ENCODE measurements at regions not wholly inside any gene's neighbourhood (a gene's known extent, or its start where the extent isn't known, plus 50 kb on each side); places are given as distances from the start of the nearest gene placed in this dataset.

- H3K27me3 ChIP-seq, result no peaks in the 10 kb centered on the region
- no peaks in the 10 kb centered on the region for H3K9me3 ChIP-seq
- no peaks in the 10 kb centered on the region for H3K36me3 ChIP-seq
- no peak for TF ChIP-seq POLR2A (IDR thresholded peaks at IDR 0.05)
- intact Hi-C loops (cut with DNase I; ENCODE audit: low total_unique reads), result no loop called here
- no peaks in the 10 kb centered on the region for H3K4me1 ChIP-seq
- H3K27ac ChIP-seq, result no peak overlapping the region
- no peak for DNase-seq (ENCODE audit: low spot score in 2 of 2)
- no peak overlapping the region for H3K4me3 ChIP-seq
Measured at GRCh38 chr12:98437806-98438595, 77.4 kb upstream of the TMPO start.

- Histone ChIP-seq H3K36me3 (no peaks in the 10 kb centered on the region), H3K9me3 (no peaks in the 10 kb centered on the region), H3K4me3 (no peak overlapping the region), H3K4me1 (no peaks in the 10 kb centered on the region), H3K27ac (no peak overlapping the region), H3K27me3 (no peaks in the 10 kb centered on the region)
- no peak for DNase-seq (ENCODE audit: low spot score in 2 of 2)
- intact Hi-C loops (cut with DNase I; ENCODE audit: low total_unique reads), result no loop called here
- no peak for TF ChIP-seq CTCF (IDR thresholded peaks at IDR 0.05)
- TF ChIP-seq POLR2AphosphoS5 (IDR thresholded peaks at IDR 0.05), result no peak
Measured at GRCh38 chr12:98438656-98439230, 76.6 kb upstream of the TMPO start.

- no peaks in the 10 kb centered on the region for H3K36me3 ChIP-seq
- no peaks in the 10 kb centered on the region for H3K27me3 ChIP-seq
- H3K9me3 ChIP-seq, result no peaks in the 10 kb centered on the region
- peak overlapping the region in 1 of 2 donors; percentile 2 for H3K27ac ChIP-seq
- H3K4me1 ChIP-seq, result no peaks in the 10 kb centered on the region
- no peak overlapping the region for H3K4me3 ChIP-seq
- DNase-seq (ENCODE audit: low spot score in 2 of 2), result no peak
- no peak for TF ChIP-seq POLR2AphosphoS5 (IDR thresholded peaks at IDR 0.05)
- no peak for TF ChIP-seq CTCF (IDR thresholded peaks at IDR 0.05)
- no peak for TF ChIP-seq POLR2A (IDR thresholded peaks at IDR 0.05)
- intact Hi-C loops (cut with DNase I; ENCODE audit: low total_unique reads), result no loop called here
Measured at GRCh38 chr12:98439471-98439951, 75.9 kb upstream of the TMPO start.

- no peak for TF ChIP-seq POLR2A (IDR thresholded peaks at IDR 0.05)
- peak; percentile 26 to 69 (median 36) for TF ChIP-seq POLR2AphosphoS5 (IDR thresholded peaks at IDR 0.05)
- no peak for TF ChIP-seq CTCF (IDR thresholded peaks at IDR 0.05)
- peak in 1 of 2 donors; percentile 35 for DNase-seq (ENCODE audit: low spot score in 2 of 2)
- no peaks in the 10 kb centered on the region for H3K36me3 ChIP-seq
- peak overlapping the region in 1 of 2 donors; percentile 2 for H3K27ac ChIP-seq
- H3K4me3 ChIP-seq, result no peak overlapping the region
- no peaks in the 10 kb centered on the region for H3K4me1 ChIP-seq
- no peaks in the 10 kb centered on the region for H3K9me3 ChIP-seq
- H3K27me3 ChIP-seq, result no peaks in the 10 kb centered on the region
- intact Hi-C loops (cut with DNase I; ENCODE audit: low total_unique reads), result no loop called here
Measured at GRCh38 chr12:98439981-98440581, 75.3 kb upstream of the TMPO start.

GRCh38 chr12:98446060-98446459 is 69.3 kb upstream of the TMPO start:
- H3K36me3 ChIP-seq, result no peaks in the 10 kb centered on the region
- no peak overlapping the region for H3K27ac ChIP-seq
- no peaks in the 10 kb centered on the region for H3K27me3 ChIP-seq
- no peak overlapping the region for H3K4me3 ChIP-seq
- H3K4me1 ChIP-seq, result no peaks in the 10 kb centered on the region
- TF ChIP-seq POLR2A (IDR thresholded peaks at IDR 0.05) (no peak), CTCF (IDR thresholded peaks at IDR 0.05) (no peak), POLR2AphosphoS5 (IDR thresholded peaks at IDR 0.05) (no peak)
- no peaks in the 10 kb centered on the region for H3K9me3 ChIP-seq
- DNase-seq (ENCODE audit: low spot score in 2 of 2), result no peak
- intact Hi-C loops (cut with DNase I; ENCODE audit: low total_unique reads), result no loop called here

Measured in breast epithelium (tissue), 4 donors.